Liver (tissue), 3 donors: ENCODE measurements at regions not wholly inside any gene's neighbourhood (a gene's known extent, or its start where the extent isn't known, plus 50 kb on each side); places are given as distances from the start of the nearest gene placed in this dataset.

Experiments used
- CTCF ChIP-seq: fragments of 150-350 bp; IDR thresholded peaks from 2 replicates; pipeline ENCODE4 v1.5.1; 2017; ENCODE audit warnings: improper control_type of control experiment, low read depth, low read length; ENCODE audit not compliant: missing input control
- EGR1 ChIP-seq, 2 donors: IDR thresholded peaks; 2 replicates each; pipeline ENCODE4 v1.6.1; 2016 to 2018; ENCODE audit warnings: antibody characterized with exemption in 2 of 2, low read depth in 2 of 2
- GABPA ChIP-seq, 2 donors: IDR thresholded peaks in 1 of 2; conservative IDR thresholded peaks in 1 of 2; 2 replicates each; pipeline ENCODE4 v1.6.1; 2016; ENCODE audit warnings: antibody characterized with exemption in 2 of 2, mild to moderate bottlenecking in 1 of 2, moderate library complexity in 1 of 2
- HNF4A ChIP-seq, 2 donors: conservative IDR thresholded peaks; 2 replicates each; pipeline ENCODE4 v1.6.1; 2016; ENCODE audit warnings: antibody characterized with exemption in 2 of 2, mild to moderate bottlenecking in 2 of 2
- MAX ChIP-seq: IDR thresholded peaks from 2 replicates; pipeline ENCODE4 v1.6.1; 2016; ENCODE audit warnings: antibody characterized with exemption
- RAD21 ChIP-seq, 2 donors: IDR thresholded peaks; 2 replicates each; pipeline ENCODE4 v1.6.1; 2016; ENCODE audit warnings: antibody characterized with exemption in 2 of 2, mild to moderate bottlenecking in 2 of 2
- REST ChIP-seq: IDR thresholded peaks from 2 replicates; pipeline ENCODE4 v1.6.1; 2016; ENCODE audit warnings: antibody characterized with exemption, mild to moderate bottlenecking
- RXRA ChIP-seq, 2 donors: IDR thresholded peaks; 2 replicates each; pipeline ENCODE4 v1.6.1; 2017 to 2018; ENCODE audit warnings: antibody characterized with exemption in 2 of 2, mild to moderate bottlenecking in 1 of 2
- SP1 ChIP-seq: IDR thresholded peaks from 2 replicates; pipeline ENCODE4 v1.6.1; 2018; ENCODE audit warnings: antibody characterized with exemption, mild to moderate bottlenecking
- TAF1 ChIP-seq: conservative IDR thresholded peaks from 2 replicates; pipeline ENCODE4 v1.6.1; 2016; ENCODE audit warnings: antibody characterized with exemption, mild to moderate bottlenecking
- YY1 ChIP-seq: IDR thresholded peaks from 2 replicates; pipeline ENCODE4 v1.6.1; 2016; ENCODE audit warnings: antibody characterized with exemption, mild to moderate bottlenecking
- donor health status: healthy.
- donor health status: healthy.

GRCh38 chr6:126661646-126662045 is 321.7 kb downstream of the CENPW start:
- no peak for TF ChIP-seq CTCF
- TF ChIP-seq YY1 = no peak
- TF ChIP-seq REST = no peak
- TF ChIP-seq TAF1 = no peak
- TF ChIP-seq HNF4A (conservative IDR thresholded peaks at IDR 0.05) = no peak
- TF ChIP-seq SP1 = no peak
- no peak for TF ChIP-seq MAX
- no peak for TF ChIP-seq EGR1 (IDR thresholded peaks at IDR 0.05; ENCODE audit: low read depth in 2 of 2)
- TF ChIP-seq RAD21 (IDR thresholded peaks at IDR 0.05) = no peak
- no peak for TF ChIP-seq GABPA (IDR thresholded peaks at IDR 0.05 in 1 of 2, conservative IDR thresholded peaks at IDR 0.05 in 1 of 2)
- TF ChIP-seq RXRA (IDR thresholded peaks at IDR 0.05) = no peak
